H1 (cell line): ENCODE measurements at regions not wholly inside any gene's neighbourhood (a gene's known extent, or its start where the extent isn't known, plus 50 kb on each side); places are given as distances from the start of the nearest gene placed in this dataset.

Experiments
- CHD7 ChIP-seq: fragments of 300-600 bp; sonication (generic); IDR thresholded peaks from 2 replicates; pipeline ENCODE4 v1.7.1; 2012; ENCODE audit warnings: low read length, moderate library complexity, mild to moderate bottlenecking, inconsistent platforms; ENCODE audit not compliant: insufficient replicate concordance
- POLR2AphosphoS5 ChIP-seq: IDR thresholded peaks from 2 replicates; pipeline ENCODE4 v1.6.1; 2011; ENCODE audit warnings: low read depth, low read length
- RAD21 ChIP-seq, 2 experiments: IDR thresholded peaks in 1 of 2; conservative IDR thresholded peaks in 1 of 2; 2 replicates each; pipeline ENCODE4 v1.6.1; 2011; ENCODE audit warnings: low read depth in 2 of 2, low read length in 2 of 2, improper control_type of control experiment in 1 of 2, inconsistent platforms in 1 of 2, mild to moderate bottlenecking in 1 of 2, moderate library complexity in 1 of 2

DNA sequence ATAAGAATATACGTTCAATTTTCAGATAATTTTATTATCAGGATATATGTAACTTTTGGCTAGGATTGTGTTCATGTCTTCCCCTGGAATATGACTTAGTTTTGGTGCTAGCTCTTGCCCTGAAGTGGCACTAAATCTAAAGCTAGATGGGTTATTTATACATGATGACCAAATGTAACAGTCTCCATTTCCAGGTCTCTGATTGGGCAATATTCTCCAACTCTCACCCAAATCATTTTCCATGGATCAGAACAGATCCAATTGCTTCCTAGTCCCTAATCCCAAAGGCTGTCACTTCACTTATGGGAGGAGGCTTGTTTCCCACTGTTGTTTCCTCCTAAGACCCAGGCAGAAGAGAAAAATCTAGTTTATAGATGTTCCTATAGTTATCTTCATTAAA lies 274.6 kb upstream of the SLC16A7 start (continued):
- TF ChIP-seq CHD7 (peak; percentile 51), POLR2AphosphoS5 (peak; percentile 91), RAD21 (IDR thresholded peaks at IDR 0.05 in 1 of 2, conservative IDR thresholded peaks at IDR 0.05 in 1 of 2; ENCODE audit: low read depth in 2 of 2, low read length in 2 of 2) (no peak)
